HUES48 (cell line): ENCODE measurements at regions not wholly inside any gene's neighbourhood (a gene's known extent, or its start where the extent isn't known, plus 50 kb on each side); places are given as distances from the start of the nearest gene placed in this dataset.
"Not testable (repeated sequence)": the region's sequence is repeated elsewhere in the genome, so short reads cannot be mapped to it uniquely, and the experiment has no call there.

Source experiments
- H3K27ac ChIP-seq: one replicate; pipeline ENCODE4 v1.7.0; 2013; ENCODE audit warnings: low read depth, low read length, inconsistent platforms
- H3K27me3 ChIP-seq: 2 replicates; pipeline ENCODE4 v1.6.1; 2013; ENCODE audit warnings: mild to moderate bottlenecking, low read length; ENCODE audit not compliant: control insufficient read depth, insufficient read depth
- H3K36me3 ChIP-seq: 2 replicates; pipeline ENCODE4 v1.6.1; 2013; ENCODE audit warnings: low read length; ENCODE audit not compliant: control insufficient read depth, insufficient read depth
- H3K4me1 ChIP-seq: 2 replicates; pipeline ENCODE4 v1.6.1; 2013; ENCODE audit warnings: mild to moderate bottlenecking, low read length; ENCODE audit not compliant: control insufficient read depth, insufficient read depth
- H3K4me3 ChIP-seq: 2 replicates; pipeline ENCODE4 v1.5.1; 2013; ENCODE audit warnings: mild to moderate bottlenecking, low read depth, low read length
- H3K9ac ChIP-seq: 2 replicates; pipeline ENCODE4 v1.6.1; 2013; ENCODE audit warnings: mild to moderate bottlenecking, low read depth, low read length, moderate library complexity
- H3K9me3 ChIP-seq: 2 replicates; pipeline ENCODE4 v1.6.1; 2013; ENCODE audit warnings: low read length; ENCODE audit not compliant: control insufficient read depth, insufficient read depth

- Histone ChIP-seq H3K4me3 (no peak overlapping the region), H3K9me3 (no peaks in the 10 kb centered on the region), H3K4me1 (peaks cover 12% of the 10 kb centered on the region; the same call in 1 of the 2 replicates), H3K27me3 (no peaks in the 10 kb centered on the region), H3K36me3 (no peaks in the 10 kb centered on the region), H3K27ac (no peak overlapping the region), H3K9ac (no peak overlapping the region)
These were observed 112.6 kb downstream of the ZNF664 start for GRCh38 chr12:124085419-124086296.

- H3K4me1 ChIP-seq, result peaks cover 8% of the 10 kb centered on the region; the same call in 1 of the 2 replicates
These were observed 113.4 kb downstream of the ZNF664 start for GRCh38 chr12:124086299-124086898.

GRCh38 chr12:124087266-124088051, 114.4 kb downstream of the ZNF664 start:
- Histone ChIP-seq H3K27ac (no peak overlapping the region), H3K9me3 (no peaks in the 10 kb centered on the region), H3K9ac (no peak overlapping the region), H3K4me3 (no peak overlapping the region), H3K27me3 (no peaks in the 10 kb centered on the region), H3K4me1 (peaks cover 8% of the 10 kb centered on the region; the same call in 1 of the 2 replicates), H3K36me3 (no peaks in the 10 kb centered on the region)

More at GRCh38 chr12:124086299-124086898, 113.4 kb downstream of the ZNF664 start:
- Histone ChIP-seq H3K9ac (no peak overlapping the region), H3K27ac (no peak overlapping the region), H3K4me3 (no peak overlapping the region), H3K27me3 (no peaks in the 10 kb centered on the region), H3K36me3 (no peaks in the 10 kb centered on the region), H3K9me3 (no peaks in the 10 kb centered on the region)

GRCh38 chr12:124088217-124088907, 115.3 kb downstream of the ZNF664 start:
- H3K36me3 ChIP-seq, result no peaks in the 10 kb centered on the region
- H3K9me3 ChIP-seq, result 0 out of 2 replicates have a peak, but pooled peaks cover 6% of the 10 kb centered on the region
- H3K4me3 ChIP-seq, result no peak overlapping the region
- H3K4me1 ChIP-seq, result peaks cover 8% of the 10 kb centered on the region; the same call in 1 of the 2 replicates
- H3K27me3 ChIP-seq, result no peaks in the 10 kb centered on the region
- H3K9ac ChIP-seq, result no peak overlapping the region
- H3K27ac ChIP-seq, result no peak overlapping the region

- H3K9me3 ChIP-seq, H3K9ac ChIP-seq, H3K27me3 ChIP-seq, H3K4me3 ChIP-seq, H3K4me1 ChIP-seq, H3K36me3 ChIP-seq, H3K27ac ChIP-seq: not testable (repeated sequence)
These were observed 116.3 kb downstream of the ZNF664 start for GRCh38 chr12:124089181-124089914.

GRCh38 chr12:124091835-124092234, 118.8 kb downstream of the ZNF664 start:
- Histone ChIP-seq H3K4me3 (no peak overlapping the region), H3K9me3 (0 out of 2 replicates have a peak, but pooled peaks cover 6% of the 10 kb centered on the region), H3K4me1 (peaks cover 8% of the 10 kb centered on the region; the same call in 1 of the 2 replicates), H3K9ac (no peak overlapping the region), H3K36me3 (no peaks in the 10 kb centered on the region), H3K27me3 (no peaks in the 10 kb centered on the region), H3K27ac (no peak overlapping the region)

- not testable (repeated sequence) for H3K27ac ChIP-seq, H3K4me1 ChIP-seq, H3K9ac ChIP-seq, H3K9me3 ChIP-seq, H3K36me3 ChIP-seq, H3K4me3 ChIP-seq, H3K27me3 ChIP-seq
These were observed 119.5 kb downstream of the ZNF664 start for GRCh38 chr12:124092532-124092931.

GRCh38 chr12:124093297-124093696, 120.3 kb downstream of the ZNF664 start:
- Histone ChIP-seq H3K36me3 (no peaks in the 10 kb centered on the region), H3K9ac (no peak overlapping the region), H3K4me3 (no peak overlapping the region), H3K27ac (no peak overlapping the region), H3K4me1 (0 out of 2 replicates have a peak, but pooled peaks cover under 1% of the 10 kb centered on the region), H3K27me3 (no peaks in the 10 kb centered on the region), H3K9me3 (0 out of 2 replicates have a peak, but pooled peaks cover 6% of the 10 kb centered on the region)

GRCh38 chr12:124094188-124094587, 121.2 kb downstream of the ZNF664 start:
- no peaks in the 10 kb centered on the region for H3K36me3 ChIP-seq
- H3K4me3 ChIP-seq, result no peak overlapping the region
- no peak overlapping the region for H3K9ac ChIP-seq
- H3K27ac ChIP-seq, result no peak overlapping the region
- 0 out of 2 replicates have a peak, but pooled peaks cover 6% of the 10 kb centered on the region for H3K9me3 ChIP-seq
- no peaks in the 10 kb centered on the region for H3K4me1 ChIP-seq
- no peaks in the 10 kb centered on the region for H3K27me3 ChIP-seq

- Histone ChIP-seq H3K36me3 (no peaks in the 10 kb centered on the region), H3K4me1 (no peaks in the 10 kb centered on the region), H3K27ac (no peak overlapping the region), H3K9ac (no peak overlapping the region), H3K4me3 (no peak overlapping the region), H3K9me3 (0 out of 2 replicates have a peak, but pooled peaks cover 6% of the 10 kb centered on the region), H3K27me3 (no peaks in the 10 kb centered on the region)
These were observed 121.7 kb downstream of the ZNF664 start for GRCh38 chr12:124094733-124095132.
